ENCODE measurements at regions not wholly inside any gene's neighbourhood (a gene's known extent, or its start where the extent isn't known, plus 50 kb on each side); places are given as distances from the start of the nearest gene placed in this dataset.

- H3K27me3 ChIP-seq (replicated peaks in 1 of 7), result no peaks in the 10 kb centered on the region
- intact Hi-C loops (cut with DNase I; ENCODE audit: low total_unique reads), result no loop called here
- no peak overlapping the region for H3K27ac ChIP-seq
- no peak for DNase-seq
- no peak overlapping the region for H3K4me3 ChIP-seq
- H3K4me1 ChIP-seq, result no peaks in the 10 kb centered on the region
- peaks cover 0 to 36% (median 21%) of the 10 kb centered on the region in 8 donors for H3K9me3 ChIP-seq
- H3K36me3 ChIP-seq, result no peaks in the 10 kb centered on the region
- 67 to 90% (median 85%) methylated on average over 1 to 6 of the region's 6 CpGs for WGBS, 5 donors
- TF ChIP-seq POLR2AphosphoS5 (IDR thresholded peaks at IDR 0.05) (no peak), POLR2A (IDR thresholded peaks at IDR 0.05) (no peak), CTCF (IDR thresholded peaks at IDR 0.05 in 8 of 11, conservative IDR thresholded peaks at IDR 0.05 in 3 of 11) (no peak)
These were observed 1824.3 kb upstream of the CELF4 start for GRCh38 chr18:39389800-39390379.

- DNase-seq, result no peak
- no peak overlapping the region for H3K27ac ChIP-seq
- no peaks in the 10 kb centered on the region for H3K4me1 ChIP-seq
- TF ChIP-seq POLR2A (IDR thresholded peaks at IDR 0.05), result no peak
- no peak for TF ChIP-seq CTCF (IDR thresholded peaks at IDR 0.05 in 8 of 11, conservative IDR thresholded peaks at IDR 0.05 in 3 of 11)
- no peak for TF ChIP-seq POLR2AphosphoS5 (IDR thresholded peaks at IDR 0.05)
- intact Hi-C loops (cut with DNase I; ENCODE audit: low total_unique reads), result no loop called here
- no peaks in the 10 kb centered on the region for H3K9me3 ChIP-seq
- 78 to 91% (median 86%) methylated on average over 9 of the region's 9 CpGs for WGBS, 5 donors
- no peaks in the 10 kb centered on the region for H3K36me3 ChIP-seq
- H3K27me3 ChIP-seq (replicated peaks in 1 of 7), result no peaks in the 10 kb centered on the region
- H3K4me3 ChIP-seq, result no peak overlapping the region
These were observed 1815.3 kb upstream of the CELF4 start for GRCh38 chr18:39380866-39381265.

DNA sequence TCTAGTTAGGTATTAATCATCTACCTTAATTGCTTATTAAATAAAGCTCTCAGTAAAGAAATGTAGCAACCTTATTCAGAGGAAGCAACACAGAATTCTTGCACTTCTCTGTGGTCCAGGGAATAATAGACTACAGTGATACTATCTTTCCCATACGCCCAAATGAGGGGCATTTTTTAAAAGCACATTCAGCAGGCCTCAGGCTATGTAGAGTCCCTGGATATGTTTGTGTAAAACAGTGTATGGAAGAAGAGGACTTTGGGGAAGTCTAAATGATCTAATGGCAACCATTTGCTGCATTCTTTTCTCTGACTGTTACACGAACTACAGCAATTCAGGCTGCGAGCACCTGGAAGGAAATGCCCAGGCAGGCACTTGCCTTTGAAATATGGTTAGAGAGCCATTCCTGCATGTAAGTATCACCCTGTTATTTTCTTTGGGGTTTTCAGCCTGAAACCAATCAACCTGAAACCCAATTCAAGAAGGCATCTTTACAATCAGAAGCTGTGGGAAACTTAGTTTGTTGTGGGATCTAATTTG, 1814.7 kb upstream of the CELF4 start:
- 69 to 85% (median 74%) methylated on average over 3 of the region's 3 CpGs for WGBS, 5 donors
- Histone ChIP-seq H3K9me3 (no peaks in the 10 kb centered on the region), H3K36me3 (no peaks in the 10 kb centered on the region), H3K4me3 (no peak overlapping the region), H3K27ac (no peak overlapping the region), H3K4me1 (no peaks in the 10 kb centered on the region), H3K27me3 (replicated peaks in 1 of 7) (no peaks in the 10 kb centered on the region)
- intact Hi-C loops (cut with DNase I; ENCODE audit: low total_unique reads), result no loop called here
- TF ChIP-seq POLR2AphosphoS5 (IDR thresholded peaks at IDR 0.05), result no peak
- no peak for TF ChIP-seq CTCF (IDR thresholded peaks at IDR 0.05 in 8 of 11, conservative IDR thresholded peaks at IDR 0.05 in 3 of 11)
- no peak for TF ChIP-seq POLR2A (IDR thresholded peaks at IDR 0.05)
- DNase-seq, result no peak

- intact Hi-C loops (cut with DNase I; ENCODE audit: low total_unique reads), result loop anchor here (10.0 kb wide), 1 partner anchor 600 kb away; no protein-coding TSS in a partner anchor
- 56 to 68% (median 60%) methylated on average over 2 of the region's 2 CpGs for WGBS, 5 donors
These were observed 1809.5 kb upstream of the CELF4 start for GRCh38 chr18:39375066-39375465.

More at GRCh38 chr18:39375066-39375465, 1809.5 kb upstream of the CELF4 start:
- Histone ChIP-seq H3K9me3 (peaks cover 0 to 16% (median 8%) of the 10 kb centered on the region in 8 donors), H3K4me1 (no peaks in the 10 kb centered on the region), H3K27me3 (replicated peaks in 1 of 7) (no peaks in the 10 kb centered on the region), H3K36me3 (no peaks in the 10 kb centered on the region), H3K4me3 (no peak overlapping the region), H3K27ac (no peak overlapping the region)
- TF ChIP-seq POLR2AphosphoS5 (IDR thresholded peaks at IDR 0.05) (no peak), POLR2A (IDR thresholded peaks at IDR 0.05) (no peak), CTCF (IDR thresholded peaks at IDR 0.05 in 8 of 11, conservative IDR thresholded peaks at IDR 0.05 in 3 of 11) (no peak)
- DNase-seq, result no peak
